ENCODE measurements at regions not wholly inside any gene's neighbourhood (a gene's known extent, or its start where the extent isn't known, plus 50 kb on each side); places are given as distances from the start of the nearest gene placed in this dataset.
A peak's percentile ranks its signal among the peaks of the same experiment; 100 is the strongest.
"Not testable (repeated sequence)": the region's sequence is repeated elsewhere in the genome, so short reads cannot be mapped to it uniquely, and the experiment has no call there.

- DNase-seq (ENCODE audit: low spot score) = not testable (repeated sequence)
Observed at GRCh38 chr5:34189246-34189645, 146.2 kb upstream of the C1QTNF3 start.

GRCh38 chr5:34189752-34190411 lies 146.9 kb upstream of the C1QTNF3 start:
- DNase-seq (ENCODE audit: low spot score) = not testable (repeated sequence)

- not testable (repeated sequence) for DNase-seq (ENCODE audit: low spot score)
Observed at GRCh38 chr5:34190466-34190865, 147.5 kb upstream of the C1QTNF3 start.

- DNase-seq (ENCODE audit: low spot score) = not testable (repeated sequence)
Observed at GRCh38 chr5:34191279-34191744, 148.3 kb upstream of the C1QTNF3 start.

- not testable (repeated sequence) for DNase-seq (ENCODE audit: low spot score)
Observed at GRCh38 chr5:34192064-34192922, 149.3 kb upstream of the C1QTNF3 start.

- DNase-seq (ENCODE audit: low spot score) = not testable (repeated sequence)
Observed at GRCh38 chr5:34192923-34193262, 149.9 kb upstream of the C1QTNF3 start.

GRCh38 chr5:34193297-34193696 lies 150.3 kb upstream of the C1QTNF3 start:
- DNase-seq (ENCODE audit: low spot score) = not testable (repeated sequence)

GRCh38 chr5:34193804-34194203 lies 150.8 kb upstream of the C1QTNF3 start:
- DNase-seq (ENCODE audit: low spot score) = not testable (repeated sequence)

- DNase-seq (ENCODE audit: low spot score) = not testable (repeated sequence)
Observed at GRCh38 chr5:34196091-34196490, 153.1 kb upstream of the C1QTNF3 start.

- not testable (repeated sequence) for DNase-seq (ENCODE audit: low spot score)
Observed at GRCh38 chr5:34205347-34205746, 162.3 kb upstream of the C1QTNF3 start.

GRCh38 chr5:34217386-34217785 lies 174.4 kb upstream of the C1QTNF3 start:
- peak; percentile 68 for DNase-seq (ENCODE audit: low spot score)

- not testable (repeated sequence) for DNase-seq (ENCODE audit: low spot score)
Observed at GRCh38 chr5:34221329-34222073, 178.5 kb upstream of the C1QTNF3 start.

- not testable (repeated sequence) for DNase-seq (ENCODE audit: low spot score)
Observed at GRCh38 chr5:34223158-34223557, 180.1 kb upstream of the C1QTNF3 start.

GRCh38 chr5:34230402-34230801 lies 187.4 kb upstream of the C1QTNF3 start:
- not testable (repeated sequence) for DNase-seq (ENCODE audit: low spot score)

- DNase-seq (ENCODE audit: low spot score) = not testable (repeated sequence)
Observed at GRCh38 chr5:34243802-34244201, 200.8 kb upstream of the C1QTNF3 start.

GRCh38 chr5:34244281-34245031 lies 201.4 kb upstream of the C1QTNF3 start:
- peak; percentile 33 for DNase-seq (ENCODE audit: low spot score)

- DNase-seq (ENCODE audit: low spot score) = not testable (repeated sequence)
Observed at GRCh38 chr5:34245032-34245394, 202.0 kb upstream of the C1QTNF3 start.

GRCh38 chr5:34245813-34246212 lies 202.8 kb upstream of the C1QTNF3 start:
- not testable (repeated sequence) for DNase-seq (ENCODE audit: low spot score)

- not testable (repeated sequence) for DNase-seq (ENCODE audit: low spot score)
Observed at GRCh38 chr5:34258598-34258997, 215.6 kb upstream of the C1QTNF3 start.

GRCh38 chr5:34261020-34261419 lies 218.0 kb upstream of the C1QTNF3 start:
- not testable (repeated sequence) for DNase-seq (ENCODE audit: low spot score)

- DNase-seq (ENCODE audit: low spot score) = not testable (repeated sequence)
Observed at GRCh38 chr5:34266151-34266550, 223.1 kb upstream of the C1QTNF3 start.
